ENCODE measurements at regions not wholly inside any gene's neighbourhood (a gene's known extent, or its start where the extent isn't known, plus 50 kb on each side); places are given as distances from the start of the nearest gene placed in this dataset.

DNA sequence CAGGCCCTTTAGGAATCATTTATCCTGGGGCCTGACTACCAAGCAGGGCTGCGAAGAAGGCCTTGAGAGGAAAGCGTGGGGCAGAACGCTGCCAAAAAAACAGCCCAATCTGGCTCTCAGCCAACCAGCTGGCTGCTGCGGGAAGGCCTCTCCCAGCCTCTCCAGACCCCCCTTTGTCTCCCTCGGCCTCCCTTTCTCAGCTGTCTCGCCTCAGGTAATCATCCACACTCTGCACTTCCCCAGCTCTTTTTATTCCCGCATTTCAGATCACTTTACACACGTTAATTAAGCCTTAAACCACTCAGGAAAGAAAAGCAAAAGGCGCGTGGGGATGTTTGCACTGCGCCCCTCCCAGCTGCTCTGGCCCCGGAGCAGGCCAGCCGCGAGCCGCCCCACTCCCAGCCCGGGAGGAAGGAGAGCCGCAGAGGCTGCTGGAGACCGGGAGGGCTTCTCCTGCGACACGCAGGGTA is 208.2 kb upstream of the FOXN3 start:
- H3K27ac Mint-ChIP-seq: peak overlapping the region in 1 of 3 donors; percentile 73

DNA sequence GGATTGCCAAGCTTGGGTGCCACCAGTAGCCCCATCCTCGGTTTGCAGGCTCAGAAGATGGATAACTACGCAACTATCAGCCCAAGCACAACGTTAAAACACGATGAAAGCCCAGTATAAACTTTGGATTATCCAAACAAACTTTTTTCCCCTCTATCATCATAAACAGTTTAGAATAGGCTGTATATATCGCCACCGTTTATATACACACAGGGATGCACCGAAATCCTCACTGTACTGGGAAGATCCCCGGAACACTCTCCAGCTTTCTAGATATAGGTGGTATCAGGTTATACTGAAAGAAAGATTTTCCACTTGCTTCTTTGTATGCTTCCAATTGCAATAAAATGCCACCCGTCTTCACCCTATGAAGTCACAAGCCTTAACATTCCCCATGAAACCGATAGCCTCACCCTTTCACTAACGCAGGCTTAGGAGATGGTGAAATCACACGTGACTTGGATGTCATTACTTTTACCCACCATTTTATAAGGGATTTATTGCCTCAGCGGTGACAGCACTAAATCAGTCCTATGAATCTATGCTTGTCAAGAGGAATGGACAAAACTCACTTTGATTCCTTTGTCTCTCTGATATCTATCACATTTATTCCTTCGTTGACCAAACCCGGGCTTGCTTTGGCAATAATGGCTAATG is 207.6 kb upstream of the FOXN3 start:
- DNase-seq: no peak
- Mint-ChIP-seq H3K27me3 (no peaks in the 10 kb centered on the region), H3K27ac (peak overlapping the region in 1 of 3 donors; percentile 73), H3K4me1 (peaks cover 36 to 70% (median 46%) of the 10 kb centered on the region in 4 donors), H3K9me3 (peaks cover 0 to 4% (median 0%) of the 10 kb centered on the region in 7 donors), H3K36me3 (no peaks in the 10 kb centered on the region), H3K4me3 (no peak overlapping the region)
- Histone ChIP-seq H3K9me3 (ENCODE audit: control insufficient read depth in 2 of 2, low read length in 2 of 2) (no peaks in the 10 kb centered on the region), H3K4me1 (ENCODE audit: control insufficient read depth, insufficient read depth, low read length, poor library complexity, severe bottlenecking) (peaks cover 47% of the 10 kb centered on the region), H3K4me3 (ENCODE audit: low read depth, low read length) (no peak overlapping the region), H3K27me3 (ENCODE audit: control insufficient read depth, insufficient read depth, low read length) (no peaks in the 10 kb centered on the region), H3K36me3 (ENCODE audit: control insufficient read depth, insufficient read depth, low read length) (no peaks in the 10 kb centered on the region), H3K27ac (ENCODE audit: insufficient read depth, low read length, poor library complexity, severe bottlenecking) (no peak overlapping the region)
- no peak for ATAC-seq (ENCODE audit: low read depth in 2 of 2)

More for the DNA sequence above, 208.2 kb upstream of the FOXN3 start:
- Histone ChIP-seq H3K27ac (ENCODE audit: insufficient read depth, low read length, poor library complexity, severe bottlenecking) (no peak overlapping the region), H3K9me3 (ENCODE audit: control insufficient read depth in 2 of 2, low read length in 2 of 2) (no peaks in the 10 kb centered on the region), H3K36me3 (ENCODE audit: control insufficient read depth, insufficient read depth, low read length) (no peaks in the 10 kb centered on the region), H3K4me1 (ENCODE audit: control insufficient read depth, insufficient read depth, low read length, poor library complexity, severe bottlenecking) (peaks cover 43% of the 10 kb centered on the region), H3K4me3 (ENCODE audit: low read depth, low read length) (no peak overlapping the region), H3K27me3 (ENCODE audit: control insufficient read depth, insufficient read depth, low read length) (no peaks in the 10 kb centered on the region)
- no peak for DNase-seq
- Mint-ChIP-seq H3K27me3 (no peaks in the 10 kb centered on the region), H3K9me3 (peaks cover 0 to 4% (median 0%) of the 10 kb centered on the region in 7 donors), H3K36me3 (no peaks in the 10 kb centered on the region), H3K4me3 (peak overlapping the region in 1 of 4 donors; percentile 40), H3K4me1 (peaks cover 35 to 70% (median 44%) of the 10 kb centered on the region in 4 donors)
- ATAC-seq (ENCODE audit: low read depth in 2 of 2): no peak

DNA sequence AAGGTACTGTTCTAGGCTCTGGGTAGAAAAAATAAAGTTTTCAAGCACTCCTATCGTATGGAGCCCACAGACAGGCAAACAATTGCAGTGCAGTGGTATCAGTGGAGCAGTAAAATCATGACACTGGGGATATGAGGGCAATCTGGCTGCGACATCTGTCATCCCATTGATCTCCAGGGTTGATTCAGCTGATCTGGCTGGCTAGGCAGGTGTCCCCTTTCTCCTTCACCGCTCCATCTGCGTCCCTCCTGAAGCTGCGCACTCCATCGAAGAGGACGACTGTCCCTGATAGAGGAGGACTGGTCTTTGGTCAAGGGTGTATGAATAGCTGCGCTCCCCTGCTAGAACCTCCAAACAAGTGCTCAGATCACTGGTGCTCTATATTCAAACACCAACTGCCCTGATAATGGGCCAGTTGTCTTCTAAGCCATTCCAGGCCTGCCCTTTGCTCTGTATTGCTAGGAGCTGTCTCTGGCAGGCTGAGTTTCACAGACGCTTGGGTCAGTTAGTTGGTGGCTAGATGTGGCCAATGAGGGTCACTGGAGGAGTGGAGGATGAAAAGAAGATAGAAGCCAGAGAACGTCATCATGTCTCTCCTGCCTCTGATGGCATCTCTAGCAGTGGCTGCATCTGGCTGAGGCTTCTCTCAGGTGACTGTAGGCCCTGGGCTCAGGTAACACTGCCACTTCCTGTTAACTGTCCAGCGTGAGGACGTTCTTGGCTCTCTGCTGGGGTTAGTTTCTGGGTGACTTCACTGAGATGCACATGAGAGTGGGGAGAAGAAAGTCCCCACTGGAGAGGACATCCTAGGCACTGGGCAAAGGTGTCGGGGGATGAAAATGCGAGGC is 205.0 kb upstream of the FOXN3 start:
- H3K4me1 ChIP-seq (ENCODE audit: control insufficient read depth, insufficient read depth, low read length, poor library complexity, severe bottlenecking): peaks cover 55% of the 10 kb centered on the region
- H3K36me3 ChIP-seq (ENCODE audit: control insufficient read depth, insufficient read depth, low read length): no peaks in the 10 kb centered on the region
- Mint-ChIP-seq H3K4me3 (peak overlapping the region in 3 of 4 donors; percentile 52 to 90 (median 77)), H3K27me3 (peaks cover under 1% of the 10 kb centered on the region), H3K9me3 (peaks cover 0 to 4% (median 0%) of the 10 kb centered on the region in 7 donors), H3K36me3 (no peaks in the 10 kb centered on the region), H3K27ac (peak overlapping the region; percentile 95 to 98 (median 95)), H3K4me1 (peaks cover 29 to 55% (median 44%) of the 10 kb centered on the region in 4 donors)
- H3K4me3 ChIP-seq (ENCODE audit: low read depth, low read length): peak overlapping the region; percentile 96
- no peaks in the 10 kb centered on the region for H3K27me3 ChIP-seq (ENCODE audit: control insufficient read depth, insufficient read depth, low read length)
- DNase-seq (peak in 1 of 3 donors; percentile 27), ATAC-seq (ENCODE audit: low read depth in 2 of 2) (no peak)
- H3K27ac ChIP-seq (ENCODE audit: insufficient read depth, low read length, poor library complexity, severe bottlenecking): peak overlapping the region; percentile 90
- H3K9me3 ChIP-seq (ENCODE audit: control insufficient read depth in 2 of 2, low read length in 2 of 2): no peaks in the 10 kb centered on the region

DNA sequence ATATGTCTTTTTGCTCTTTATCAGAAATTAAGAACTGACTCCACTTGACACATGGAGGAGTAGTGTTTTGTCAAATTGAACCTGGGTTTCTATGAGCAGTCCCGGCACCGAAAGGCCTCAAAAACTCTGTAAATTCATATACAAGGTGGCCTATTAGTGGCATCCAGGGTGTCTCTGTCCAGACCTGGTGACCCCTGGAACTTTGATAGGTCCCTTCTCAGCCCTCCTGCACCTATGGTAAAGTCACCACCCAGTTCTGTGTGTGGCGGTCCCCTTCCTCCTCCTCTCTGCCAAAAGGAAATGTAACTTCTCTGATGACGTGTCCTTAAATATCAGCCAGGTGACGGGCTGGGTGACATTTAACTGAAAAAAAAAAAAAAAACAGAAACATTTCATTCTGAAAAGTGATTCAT is 204.0 kb upstream of the FOXN3 start:
- Histone ChIP-seq H3K36me3 (ENCODE audit: control insufficient read depth, insufficient read depth, low read length) (no peaks in the 10 kb centered on the region), H3K27me3 (ENCODE audit: control insufficient read depth, insufficient read depth, low read length) (no peaks in the 10 kb centered on the region), H3K4me3 (ENCODE audit: low read depth, low read length) (peak overlapping the region; percentile 96), H3K9me3 (ENCODE audit: control insufficient read depth in 2 of 2, low read length in 2 of 2) (no peaks in the 10 kb centered on the region), H3K4me1 (ENCODE audit: control insufficient read depth, insufficient read depth, low read length, poor library complexity, severe bottlenecking) (peaks cover 55% of the 10 kb centered on the region), H3K27ac (ENCODE audit: insufficient read depth, low read length, poor library complexity, severe bottlenecking) (peak overlapping the region; percentile 90)
- H3K27me3 Mint-ChIP-seq: peaks cover 5% of the 10 kb centered on the region
- peak overlapping the region; percentile 95 to 98 (median 95) for H3K27ac Mint-ChIP-seq
- peak overlapping the region; percentile 90 to 97 (median 93) for H3K4me3 Mint-ChIP-seq
- ATAC-seq (ENCODE audit: low read depth in 2 of 2): peak; percentile 58 to 67
- peak; percentile 41 to 89 (median 71) for DNase-seq
- H3K9me3 Mint-ChIP-seq: no peaks in the 10 kb centered on the region
- H3K36me3 Mint-ChIP-seq: no peaks in the 10 kb centered on the region
- peaks cover 29 to 55% (median 41%) of the 10 kb centered on the region in 4 donors for H3K4me1 Mint-ChIP-seq

DNA sequence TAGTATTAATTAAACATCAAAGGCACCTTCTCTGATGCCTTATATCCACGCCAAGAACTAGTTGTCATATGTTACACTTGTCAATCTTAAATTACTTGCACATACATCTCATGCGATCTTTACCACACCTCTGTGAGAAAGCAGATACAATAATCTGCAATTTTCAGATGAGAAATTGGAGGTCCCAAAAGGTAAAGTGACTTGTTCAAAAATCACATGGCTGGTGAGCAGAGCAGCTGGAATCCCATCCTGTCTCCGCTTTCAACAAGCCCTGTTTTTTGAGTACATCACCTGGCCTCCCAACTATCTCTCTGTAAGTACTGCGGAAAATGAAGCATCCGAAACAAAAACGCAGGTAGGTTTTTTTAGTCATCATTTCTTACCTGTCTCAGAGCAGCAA is 203.4 kb upstream of the FOXN3 start:
- peaks cover 31 to 56% (median 45%) of the 10 kb centered on the region in 4 donors for H3K4me1 Mint-ChIP-seq
- ATAC-seq (ENCODE audit: low read depth in 2 of 2) (no peak), DNase-seq (peak in 1 of 3 donors; percentile 58)

DNA sequence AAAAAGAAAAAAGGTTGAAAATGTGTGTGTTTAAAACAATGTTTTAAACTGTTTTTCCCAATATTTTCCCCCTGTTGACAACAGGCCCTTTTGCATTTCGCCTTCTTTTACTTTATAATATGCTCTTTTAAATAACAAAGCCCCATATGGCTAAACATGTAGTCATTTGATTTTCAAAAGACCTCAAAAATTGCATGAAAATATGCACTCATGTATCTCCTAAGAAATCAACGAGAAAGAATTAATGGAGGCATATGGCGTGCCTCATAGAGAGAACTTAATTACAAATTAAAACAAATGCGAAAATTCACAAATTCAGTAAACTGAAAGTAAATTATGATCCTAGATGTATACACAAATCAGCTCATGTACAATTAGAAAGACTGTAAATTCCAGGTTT is 202.6 kb upstream of the FOXN3 start:
- H3K4me1 Mint-ChIP-seq: peaks cover 38 to 63% (median 48%) of the 10 kb centered on the region in 4 donors
- peak overlapping the region; percentile 96 for H3K4me3 ChIP-seq (ENCODE audit: low read depth, low read length)

More for the DNA sequence above, 203.4 kb upstream of the FOXN3 start:
- Histone ChIP-seq H3K27ac (ENCODE audit: insufficient read depth, low read length, poor library complexity, severe bottlenecking) (peak overlapping the region; percentile 90), H3K4me3 (ENCODE audit: low read depth, low read length) (peak overlapping the region; percentile 96), H3K27me3 (ENCODE audit: control insufficient read depth, insufficient read depth, low read length) (no peaks in the 10 kb centered on the region), H3K4me1 (ENCODE audit: control insufficient read depth, insufficient read depth, low read length, poor library complexity, severe bottlenecking) (peaks cover 56% of the 10 kb centered on the region), H3K36me3 (ENCODE audit: control insufficient read depth, insufficient read depth, low read length) (no peaks in the 10 kb centered on the region), H3K9me3 (ENCODE audit: control insufficient read depth in 2 of 2, low read length in 2 of 2) (no peaks in the 10 kb centered on the region)
- Mint-ChIP-seq H3K27ac (peak overlapping the region; percentile 95 to 98 (median 95)), H3K36me3 (no peaks in the 10 kb centered on the region), H3K9me3 (no peaks in the 10 kb centered on the region), H3K4me3 (peak overlapping the region; percentile 90 to 97 (median 93)), H3K27me3 (peaks cover 5% of the 10 kb centered on the region)

DNA sequence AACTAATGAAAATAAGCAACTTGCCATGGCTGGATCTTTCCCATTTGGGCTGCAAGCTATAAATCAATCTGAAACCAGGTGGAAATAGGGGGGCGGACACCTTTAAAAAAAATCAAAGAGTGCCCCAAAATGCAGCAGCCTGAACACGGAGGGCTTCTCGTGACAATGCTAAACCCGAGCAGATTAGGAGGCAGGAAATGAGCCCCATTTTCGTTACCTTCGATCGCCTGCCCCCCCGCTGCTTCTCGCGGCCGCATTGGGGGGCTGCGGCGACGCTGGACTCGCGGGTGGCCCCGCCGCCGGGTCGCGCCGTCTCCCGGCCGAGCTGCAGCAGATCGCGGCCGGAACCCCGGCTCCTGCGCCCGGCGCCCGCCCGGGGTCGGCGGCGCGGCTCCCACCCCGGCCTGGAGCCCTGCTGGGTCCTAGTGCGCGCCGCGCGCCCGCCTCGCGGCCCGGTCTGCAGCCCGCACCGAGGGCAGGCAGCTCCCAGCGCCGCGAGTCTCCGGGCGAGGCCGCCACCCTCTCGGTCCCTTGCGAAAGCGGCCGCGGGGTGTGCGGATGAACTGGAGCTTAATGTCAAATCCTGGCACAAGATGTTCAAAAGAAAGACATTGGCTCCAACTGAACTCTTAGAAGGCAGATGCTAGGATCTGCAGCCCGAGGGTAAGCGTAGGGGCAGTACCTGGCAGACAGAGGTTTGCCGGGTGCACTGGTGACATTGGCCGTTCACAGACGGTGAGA is 201.9 kb upstream of the FOXN3 start:
- Mint-ChIP-seq H3K4me3 (peak overlapping the region; percentile 90 to 97 (median 94)), H3K4me1 (peaks cover 42 to 69% (median 54%) of the 10 kb centered on the region in 4 donors), H3K27ac (peak overlapping the region; percentile 95 to 98 (median 96)), H3K9me3 (no peaks in the 10 kb centered on the region), H3K27me3 (peaks cover 5% of the 10 kb centered on the region), H3K36me3 (no peaks in the 10 kb centered on the region)
- peak; percentile 59 to 85 (median 81) for DNase-seq
- H3K4me3 ChIP-seq (ENCODE audit: low read depth, low read length): peak overlapping the region; percentile 100
- H3K4me1 ChIP-seq (ENCODE audit: control insufficient read depth, insufficient read depth, low read length, poor library complexity, severe bottlenecking): peaks cover 70% of the 10 kb centered on the region
- no peaks in the 10 kb centered on the region for H3K27me3 ChIP-seq (ENCODE audit: control insufficient read depth, insufficient read depth, low read length)
- no peaks in the 10 kb centered on the region for H3K36me3 ChIP-seq (ENCODE audit: control insufficient read depth, insufficient read depth, low read length)
- peak; percentile 62 to 63 for ATAC-seq (ENCODE audit: low read depth in 2 of 2)
- peak overlapping the region; percentile 90 for H3K27ac ChIP-seq (ENCODE audit: insufficient read depth, low read length, poor library complexity, severe bottlenecking)
- no peaks in the 10 kb centered on the region for H3K9me3 ChIP-seq (ENCODE audit: control insufficient read depth in 2 of 2, low read length in 2 of 2)

More for the DNA sequence above, 202.6 kb upstream of the FOXN3 start:
- DNase-seq (peak in 1 of 3 donors; percentile 47), ATAC-seq (ENCODE audit: low read depth in 2 of 2) (no peak)
- H3K27me3 Mint-ChIP-seq: peaks cover 5% of the 10 kb centered on the region
- H3K9me3 Mint-ChIP-seq: no peaks in the 10 kb centered on the region
- peak overlapping the region; percentile 95 to 98 (median 95) for H3K27ac Mint-ChIP-seq
- H3K36me3 ChIP-seq (ENCODE audit: control insufficient read depth, insufficient read depth, low read length): no peaks in the 10 kb centered on the region
- H3K36me3 Mint-ChIP-seq: no peaks in the 10 kb centered on the region
- H3K27ac ChIP-seq (ENCODE audit: insufficient read depth, low read length, poor library complexity, severe bottlenecking): peak overlapping the region; percentile 90
- H3K4me3 Mint-ChIP-seq: peak overlapping the region; percentile 90 to 97 (median 93)
- no peaks in the 10 kb centered on the region for H3K9me3 ChIP-seq (ENCODE audit: control insufficient read depth in 2 of 2, low read length in 2 of 2)
- no peaks in the 10 kb centered on the region for H3K27me3 ChIP-seq (ENCODE audit: control insufficient read depth, insufficient read depth, low read length)
- peaks cover 64% of the 10 kb centered on the region for H3K4me1 ChIP-seq (ENCODE audit: control insufficient read depth, insufficient read depth, low read length, poor library complexity, severe bottlenecking)
